A673 (cell line): ENCODE measurements at regions not wholly inside any gene's neighbourhood (a gene's known extent, or its start where the extent isn't known, plus 50 kb on each side); places are given as distances from the start of the nearest gene placed in this dataset.

Source experiments
- BruUV-seq: library from RNA; stranded (reverse); fragments of 400-500 nt; replicated peaks from 2 replicates; lab custom pipeline; 2021; lab: Mats Ljungman, UMichigan
- CTCF ChIA-PET: fragments of 300-600 bp; sonication (Branson Sonifier 250); formaldehyde crosslinking; loops from one replicate; lab custom pipeline; 2022; ENCODE audit warnings: antibody characterized with exemption; lab: Charles Lee
- POLR2A ChIA-PET: fragments of 300-600 bp; sonication (Branson Sonifier 250); formaldehyde crosslinking; loops from one replicate; lab custom pipeline; 2022; ENCODE audit warnings: antibody characterized with exemption; ENCODE audit not compliant: low non-redundant PET; lab: Charles Lee
- DNase-seq: peaks from one replicate; pipeline ENCODE4 v3.0.0-alpha.2; 2015; ENCODE audit warnings: low spot score
- H3K27ac ChIP-seq: fragments of 200-600 bp; sonication (generic); 2 replicates; pipeline ENCODE4 v1.5.1; 2016; ENCODE audit warnings: mixed run types, low read depth, mild to moderate bottlenecking, mixed read lengths, antibody characterized with exemption, low read length; ENCODE audit not compliant: poor library complexity, severe bottlenecking
- H3K27me3 ChIP-seq: fragments of 200-600 bp; sonication (generic); replicated peaks from 2 replicates; pipeline ENCODE4 v1.6.1; 2017; ENCODE audit warnings: mixed run types, low read depth, mild to moderate bottlenecking, mixed read lengths, antibody characterized with exemption, low read length; ENCODE audit not compliant: insufficient read depth, poor library complexity
- H3K36me3 ChIP-seq: fragments of 200-600 bp; sonication (generic); 2 replicates; pipeline ENCODE4 v1.6.1; 2016; ENCODE audit warnings: mixed run types, mild to moderate bottlenecking, mixed read lengths, antibody characterized with exemption, low read length; ENCODE audit not compliant: insufficient read depth, poor library complexity, severe bottlenecking
- H3K4me1 ChIP-seq: fragments of 200-600 bp; sonication (generic); 2 replicates; pipeline ENCODE4 v1.6.1; 2017; ENCODE audit warnings: mixed run types, mild to moderate bottlenecking, mixed read lengths, antibody characterized with exemption, low read length; ENCODE audit not compliant: insufficient read depth, poor library complexity, severe bottlenecking
- H3K4me3 ChIP-seq: fragments of 200-600 bp; sonication (generic); 2 replicates; pipeline ENCODE4 v1.5.1; 2016; ENCODE audit warnings: low read depth, mixed run types, mild to moderate bottlenecking, mixed read lengths, low read length; ENCODE audit not compliant: poor library complexity, severe bottlenecking
- H3K9me3 ChIP-seq: fragments of 200-600 bp; sonication (generic); 2 replicates; pipeline ENCODE4 v1.6.1; 2016; ENCODE audit warnings: mixed run types, low read depth, mild to moderate bottlenecking, mixed read lengths, antibody characterized with exemption, low read length; ENCODE audit not compliant: poor library complexity, severe bottlenecking
- EZH2 ChIP-seq: fragments of 200-600 bp; sonication (generic); IDR thresholded peaks from 2 replicates; pipeline ENCODE4 v1.6.1; 2017; ENCODE audit warnings: borderline replicate concordance, low read depth, mild to moderate bottlenecking, mixed read lengths, antibody characterized with exemption, low read length; ENCODE audit not compliant: poor library complexity, severe bottlenecking
- intact Hi-C: fragments of 100-400 bp; cut with micrococcal nuclease; formaldehyde crosslinking; loops from one replicate; pipeline ENCODE4 v1.10.0; 2022; ENCODE audit not compliant: unreplicated experiment
- TF ChIP-seq, protein P1 (sequence below): fragments of 300-800, 200-600 bp; sonication (generic); conservative IDR thresholded peaks from 2 replicates; pipeline ENCODE4 v1.5.1; 2017; ENCODE audit warnings: low read depth, mild to moderate bottlenecking, antibody characterized with exemption, low read length, moderate library complexity, mixed read lengths

DNA sequence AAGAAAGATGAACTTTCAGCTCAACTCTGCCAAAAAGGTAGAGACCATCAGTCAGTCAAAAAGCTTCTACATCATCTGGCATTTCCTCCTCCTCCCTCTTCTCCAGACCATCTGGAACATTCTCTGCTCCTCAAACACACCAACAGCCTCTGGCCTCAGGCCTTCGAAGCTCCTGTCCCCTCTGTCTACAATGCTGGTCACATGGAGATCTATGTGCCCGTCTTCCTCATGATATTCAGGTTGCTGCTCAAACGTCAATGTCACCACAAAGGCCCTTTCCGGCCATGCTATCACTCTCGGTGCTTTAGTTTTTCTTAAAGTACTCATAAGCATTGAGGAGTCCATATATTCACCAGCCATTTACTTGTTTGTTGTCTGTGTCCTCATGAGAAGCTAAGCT, 146.2 kb downstream of the SPATA19 start:
- intact Hi-C loops, result no loop called here
- Histone ChIP-seq H3K4me1 (no peaks in the 10 kb centered on the region), H3K36me3 (no peaks in the 10 kb centered on the region), H3K9me3 (peaks cover 14% of the 10 kb centered on the region), H3K27me3 (no peaks in the 10 kb centered on the region), H3K27ac (no peak overlapping the region), H3K4me3 (no peak overlapping the region)
- no TSS peak for BruUV-seq
- no peak for TF ChIP-seq EZH2
- TF ChIP-seq, protein P1, sequence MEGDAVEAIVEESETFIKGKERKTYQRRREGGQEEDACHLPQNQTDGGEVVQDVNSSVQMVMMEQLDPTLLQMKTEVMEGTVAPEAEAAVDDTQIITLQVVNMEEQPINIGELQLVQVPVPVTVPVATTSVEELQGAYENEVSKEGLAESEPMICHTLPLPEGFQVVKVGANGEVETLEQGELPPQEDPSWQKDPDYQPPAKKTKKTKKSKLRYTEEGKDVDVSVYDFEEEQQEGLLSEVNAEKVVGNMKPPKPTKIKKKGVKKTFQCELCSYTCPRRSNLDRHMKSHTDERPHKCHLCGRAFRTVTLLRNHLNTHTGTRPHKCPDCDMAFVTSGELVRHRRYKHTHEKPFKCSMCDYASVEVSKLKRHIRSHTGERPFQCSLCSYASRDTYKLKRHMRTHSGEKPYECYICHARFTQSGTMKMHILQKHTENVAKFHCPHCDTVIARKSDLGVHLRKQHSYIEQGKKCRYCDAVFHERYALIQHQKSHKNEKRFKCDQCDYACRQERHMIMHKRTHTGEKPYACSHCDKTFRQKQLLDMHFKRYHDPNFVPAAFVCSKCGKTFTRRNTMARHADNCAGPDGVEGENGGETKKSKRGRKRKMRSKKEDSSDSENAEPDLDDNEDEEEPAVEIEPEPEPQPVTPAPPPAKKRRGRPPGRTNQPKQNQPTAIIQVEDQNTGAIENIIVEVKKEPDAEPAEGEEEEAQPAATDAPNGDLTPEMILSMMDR, result no peak
- CTCF ChIA-PET, result no interaction called here
- POLR2A ChIA-PET, result no interaction called here
- no peak for DNase-seq

- H3K9me3 ChIP-seq, result peaks cover 14% of the 10 kb centered on the region
- ChIA-PET POLR2A (no interaction called here), CTCF (no interaction called here)
- H3K27me3 ChIP-seq, result no peaks in the 10 kb centered on the region
- H3K4me1 ChIP-seq, result no peaks in the 10 kb centered on the region
- DNase-seq, result no peak
- H3K27ac ChIP-seq, result no peak overlapping the region
- no peak overlapping the region for H3K4me3 ChIP-seq
- BruUV-seq, result no TSS peak
- no peak for TF ChIP-seq EZH2
- TF ChIP-seq, protein P1, result no peak
- intact Hi-C loops, result no loop called here
- H3K36me3 ChIP-seq, result no peaks in the 10 kb centered on the region
Measured at GRCh38 chr11:133698654-133699053, 146.7 kb downstream of the SPATA19 start.

- BruUV-seq, result no TSS peak
- H3K4me3 ChIP-seq, result no peak overlapping the region
- ChIA-PET POLR2A (no interaction called here), CTCF (no interaction called here)
- H3K27me3 ChIP-seq, result no peaks in the 10 kb centered on the region
- H3K9me3 ChIP-seq, result peaks cover 8% of the 10 kb centered on the region
- no peak overlapping the region for H3K27ac ChIP-seq
- no peaks in the 10 kb centered on the region for H3K36me3 ChIP-seq
- DNase-seq, result no peak
- no peaks in the 10 kb centered on the region for H3K4me1 ChIP-seq
- TF ChIP-seq, protein P1, result no peak
- TF ChIP-seq EZH2, result no peak
- intact Hi-C loops, result no loop called here
Measured at GRCh38 chr11:133697603-133698180, 147.6 kb downstream of the SPATA19 start.
